Breast epithelium (tissue), 3 donors: ENCODE measurements at regions not wholly inside any gene's neighbourhood (a gene's known extent, or its start where the extent isn't known, plus 50 kb on each side); places are given as distances from the start of the nearest gene placed in this dataset.

Experiments used
- CTCF ChIP-seq, 3 donors: fragments of 450-650 bp; IDR thresholded peaks; one replicate each; pipeline ENCODE4 v1.5.1; 2016 to 2017; ENCODE audit warnings: antibody characterized with exemption in 3 of 3, mild to moderate bottlenecking in 3 of 3, moderate library complexity in 3 of 3
- POLR2A ChIP-seq: fragments of 450-650 bp; IDR thresholded peaks from one replicate; pipeline ENCODE4 v1.6.1; 2016; ENCODE audit warnings: antibody characterized with exemption, mild to moderate bottlenecking, moderate library complexity
- POLR2AphosphoS5 ChIP-seq, 3 donors: sonication (generic); formaldehyde crosslinking; IDR thresholded peaks; one replicate each; pipeline ENCODE4 v1.6.1; 2017; ENCODE audit warnings: antibody characterized with exemption in 3 of 3

GRCh38 chr20:48098866-48099265, 313.6 kb upstream of the SULF2 start:
- no peak for TF ChIP-seq CTCF (IDR thresholded peaks at IDR 0.05)
- TF ChIP-seq POLR2A = no peak
- no peak for TF ChIP-seq POLR2AphosphoS5 (IDR thresholded peaks at IDR 0.05)
